ENCODE measurements at regions not wholly inside any gene's neighbourhood (a gene's known extent, or its start where the extent isn't known, plus 50 kb on each side); places are given as distances from the start of the nearest gene placed in this dataset.

- H3K27ac ChIP-seq: no peak overlapping the region
- no peak for TF ChIP-seq CTCF (conservative IDR thresholded peaks at IDR 0.05)
- no peak for TF ChIP-seq ZFX (IDR thresholded peaks at IDR 0.05)
Measured at GRCh38 chr11:19437760-19438159, 197.0 kb upstream of the E2F8 start.

- TF ChIP-seq ZFX (IDR thresholded peaks at IDR 0.05) (no peak), CTCF (conservative IDR thresholded peaks at IDR 0.05) (no peak)
- no peak overlapping the region for H3K27ac ChIP-seq
Measured at GRCh38 chr11:19436932-19437331, 196.2 kb upstream of the E2F8 start.

GRCh38 chr11:19435306-19435989 is 194.7 kb upstream of the E2F8 start:
- no peak overlapping the region for H3K27ac ChIP-seq
- TF ChIP-seq ZFX (IDR thresholded peaks at IDR 0.05) (no peak), CTCF (conservative IDR thresholded peaks at IDR 0.05) (no peak)

GRCh38 chr11:19433791-19434190 is 193.0 kb upstream of the E2F8 start:
- no peak overlapping the region for H3K27ac ChIP-seq
- TF ChIP-seq ZFX (IDR thresholded peaks at IDR 0.05) (no peak), CTCF (conservative IDR thresholded peaks at IDR 0.05) (no peak)

- TF ChIP-seq ZFX (IDR thresholded peaks at IDR 0.05): no peak
- no peak for TF ChIP-seq CTCF (conservative IDR thresholded peaks at IDR 0.05)
- no peak overlapping the region for H3K27ac ChIP-seq
Measured at GRCh38 chr11:19433367-19433766, 192.6 kb upstream of the E2F8 start.

GRCh38 chr11:19432370-19433061 is 191.8 kb upstream of the E2F8 start:
- no peak overlapping the region for H3K27ac ChIP-seq
- TF ChIP-seq ZFX (IDR thresholded peaks at IDR 0.05) (no peak), CTCF (conservative IDR thresholded peaks at IDR 0.05) (no peak)

GRCh38 chr11:19430754-19431398 is 190.1 kb upstream of the E2F8 start:
- TF ChIP-seq CTCF (conservative IDR thresholded peaks at IDR 0.05) (no peak), ZFX (IDR thresholded peaks at IDR 0.05) (no peak)
- no peak overlapping the region for H3K27ac ChIP-seq

Data from C4-2B (cell line).